GM19372 (cell line): ENCODE measurements at regions not wholly inside any gene's neighbourhood (a gene's known extent, or its start where the extent isn't known, plus 50 kb on each side); places are given as distances from the start of the nearest gene placed in this dataset.

Experiments used
- ATAC-seq: cut with Tn5 transposase; IDR thresholded peaks from one replicate; pipeline ENCODE4 v1.9.1; 2021; ENCODE audit warnings: mild to moderate bottlenecking, low read depth, moderate library complexity; ENCODE audit not compliant: unreplicated experiment

- no peak for ATAC-seq
Observed at GRCh38 chr2:12097859-12098258, 351.4 kb downstream of the LPIN1 start.

- ATAC-seq, result no peak
Observed at GRCh38 chr2:12099374-12099773, 352.9 kb downstream of the LPIN1 start.

GRCh38 chr2:12102679-12103078 is 356.2 kb downstream of the LPIN1 start:
- ATAC-seq, result no peak

GRCh38 chr2:12105180-12105579 is 358.7 kb downstream of the LPIN1 start:
- no peak for ATAC-seq

GRCh38 chr2:12106440-12107080 is 360.1 kb downstream of the LPIN1 start:
- no peak for ATAC-seq

- ATAC-seq, result no peak
Observed at GRCh38 chr2:12107321-12107720, 360.9 kb downstream of the LPIN1 start.

- ATAC-seq, result no peak
Observed at GRCh38 chr2:12107939-12108338, 361.5 kb downstream of the LPIN1 start.

DNA sequence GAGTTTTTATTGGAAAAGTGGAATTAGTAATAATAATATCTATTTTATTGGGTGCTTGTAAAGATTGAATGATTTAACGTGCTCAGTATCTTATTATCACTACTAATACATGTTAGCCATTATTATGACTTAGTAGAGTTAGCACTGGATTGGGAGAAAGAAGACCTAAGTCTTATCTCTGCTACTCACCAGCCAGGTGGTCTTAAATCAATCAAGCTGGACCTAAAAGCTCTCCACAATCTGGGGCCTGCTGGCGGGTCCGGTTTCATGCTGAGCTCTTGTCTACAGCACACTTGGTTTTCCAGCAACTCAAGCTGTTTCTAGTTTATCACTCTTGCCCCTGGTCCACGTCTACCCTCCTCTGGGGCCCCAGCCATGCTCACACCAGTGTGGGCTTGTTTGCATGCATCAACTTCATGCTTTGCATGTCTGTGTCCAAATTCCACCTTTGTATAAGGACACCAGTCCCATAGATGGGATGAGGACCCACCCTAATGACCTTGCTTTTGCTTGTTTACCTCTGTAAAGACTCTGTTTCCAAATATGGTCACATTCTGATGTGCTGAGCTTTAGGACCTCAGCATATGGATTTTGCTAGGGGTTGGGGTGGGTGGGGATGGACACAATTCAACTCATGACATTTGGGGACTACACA is 363.1 kb downstream of the LPIN1 start:
- no peak for ATAC-seq

DNA sequence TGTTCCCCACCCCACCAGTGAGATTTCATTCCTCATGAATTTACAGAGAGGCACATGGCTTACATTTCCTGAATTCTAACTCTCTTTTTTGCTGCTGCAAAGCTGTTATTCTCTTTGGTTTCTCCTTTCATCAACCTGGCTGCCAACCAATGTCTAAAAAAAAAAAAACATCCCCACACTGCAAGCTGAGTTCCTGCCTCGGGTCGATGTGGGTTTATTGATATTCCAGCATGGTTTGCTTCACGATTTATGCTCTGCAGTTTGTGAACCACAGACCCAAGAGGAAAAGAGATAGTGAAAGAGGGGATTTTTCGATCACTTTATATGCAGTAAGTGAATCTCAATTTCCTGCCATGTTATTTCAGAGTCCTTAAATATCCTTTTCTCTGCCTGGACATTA is 363.6 kb downstream of the LPIN1 start:
- no peak for ATAC-seq

DNA sequence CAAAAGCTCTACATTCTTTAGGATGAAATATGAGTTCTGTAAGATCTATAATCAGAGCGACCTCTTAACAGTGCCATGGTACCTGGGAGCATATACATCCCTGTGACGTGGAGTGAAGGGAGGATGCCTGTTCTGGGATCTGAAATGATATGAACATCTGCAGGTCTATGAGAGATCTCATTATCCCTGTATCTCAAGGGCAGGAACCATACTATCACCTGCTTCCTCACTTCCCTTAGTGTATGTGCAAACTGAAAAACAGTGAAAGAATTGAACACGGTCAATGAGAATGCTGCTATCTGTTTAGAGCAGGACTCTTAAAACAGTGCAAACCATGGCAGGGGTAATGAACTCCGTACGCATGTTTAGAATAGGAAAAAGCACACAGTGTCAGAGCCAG is 364.0 kb downstream of the LPIN1 start:
- no peak for ATAC-seq

DNA sequence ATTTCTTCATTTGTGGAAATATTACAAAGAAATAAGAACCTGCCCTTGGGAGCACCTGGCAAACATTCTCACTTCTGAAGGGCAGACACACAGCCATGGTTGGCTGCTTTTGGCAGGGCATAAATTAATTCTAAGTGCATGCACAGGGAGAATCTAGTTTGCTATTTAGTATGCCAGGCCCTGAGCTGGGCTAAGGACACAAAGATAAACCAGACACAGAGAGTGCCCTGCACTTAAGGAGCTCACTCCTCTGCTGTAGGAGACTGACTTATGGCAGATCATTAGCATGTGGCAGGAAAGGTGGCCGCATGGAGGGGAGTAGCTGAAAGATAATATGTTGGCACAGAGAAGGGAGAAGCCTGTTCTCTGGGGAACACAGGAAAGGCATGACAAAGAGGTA is 367.0 kb downstream of the LPIN1 start:
- ATAC-seq, result no peak

- no peak for ATAC-seq
Observed at GRCh38 chr2:12114816-12115215, 368.4 kb downstream of the LPIN1 start.

DNA sequence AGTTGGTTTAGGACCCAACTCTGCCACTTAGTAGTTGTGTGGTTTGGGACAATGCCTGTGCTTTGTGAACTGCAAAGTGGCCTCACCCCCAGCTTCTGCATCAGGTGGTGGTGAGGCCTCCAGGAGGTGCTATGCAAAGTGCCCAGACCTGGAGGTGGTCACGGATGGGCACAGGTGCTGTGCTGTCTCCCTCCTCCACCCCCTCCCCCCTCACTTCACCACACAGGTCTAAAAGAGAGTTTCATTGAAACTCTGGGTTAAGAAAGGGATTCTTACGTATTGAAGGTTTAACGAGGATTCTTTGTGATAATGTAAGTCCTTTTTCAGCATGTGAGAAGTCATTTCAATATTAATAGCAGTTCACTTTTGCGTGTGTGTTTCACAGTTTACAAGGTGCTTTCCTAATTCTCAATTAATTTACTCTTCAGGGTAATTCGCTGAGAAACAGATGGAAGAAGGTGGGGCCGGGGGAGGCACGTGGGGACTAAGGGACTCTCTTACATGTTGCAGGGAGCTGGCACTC is 369.9 kb downstream of the LPIN1 start:
- no peak for ATAC-seq

- no peak for ATAC-seq
Observed at GRCh38 chr2:12119841-12120240, 373.4 kb downstream of the LPIN1 start.

GRCh38 chr2:12120281-12121150 is 374.1 kb downstream of the LPIN1 start:
- no peak for ATAC-seq

DNA sequence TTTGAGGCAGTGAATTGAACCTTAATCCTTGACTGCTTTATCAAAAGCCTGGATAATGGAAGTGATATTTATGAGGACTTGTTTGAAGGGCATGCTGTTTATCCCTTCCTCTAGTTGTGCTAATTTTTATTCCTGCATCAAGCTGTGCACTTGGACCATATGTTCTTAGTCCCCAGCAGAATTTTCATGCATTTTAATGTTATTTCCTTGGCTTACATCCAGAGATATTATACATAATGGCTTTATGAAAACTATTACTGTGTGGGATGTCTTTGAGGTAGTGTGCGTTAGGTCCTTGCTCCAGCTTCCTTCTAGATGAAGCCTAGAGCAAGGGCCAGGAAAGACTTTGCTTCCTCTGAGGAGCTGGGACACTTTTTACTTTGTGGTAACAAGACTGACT is 378.4 kb downstream of the LPIN1 start:
- no peak for ATAC-seq

DNA sequence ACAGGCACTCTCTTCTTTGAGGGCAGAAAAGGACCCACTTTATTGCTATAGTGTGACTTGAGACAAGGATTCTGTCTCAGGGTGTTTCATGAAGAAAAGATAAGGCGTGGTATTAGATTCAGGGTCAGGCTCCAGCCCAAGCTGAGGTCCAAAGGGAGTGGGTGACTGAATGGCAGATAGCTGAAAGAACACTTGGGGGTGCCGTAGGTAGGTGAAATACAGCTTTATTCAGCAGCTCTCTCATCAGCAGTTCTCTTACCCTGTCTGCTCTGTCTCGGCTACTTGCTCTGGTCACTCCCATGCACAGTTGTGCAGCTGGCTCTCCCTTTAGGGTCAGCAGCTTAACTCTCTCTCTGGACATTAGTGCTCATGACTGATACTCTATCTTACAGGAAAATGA is 379.9 kb downstream of the LPIN1 start:
- no peak for ATAC-seq

GRCh38 chr2:12127638-12128037 is 381.2 kb downstream of the LPIN1 start:
- no peak for ATAC-seq

DNA sequence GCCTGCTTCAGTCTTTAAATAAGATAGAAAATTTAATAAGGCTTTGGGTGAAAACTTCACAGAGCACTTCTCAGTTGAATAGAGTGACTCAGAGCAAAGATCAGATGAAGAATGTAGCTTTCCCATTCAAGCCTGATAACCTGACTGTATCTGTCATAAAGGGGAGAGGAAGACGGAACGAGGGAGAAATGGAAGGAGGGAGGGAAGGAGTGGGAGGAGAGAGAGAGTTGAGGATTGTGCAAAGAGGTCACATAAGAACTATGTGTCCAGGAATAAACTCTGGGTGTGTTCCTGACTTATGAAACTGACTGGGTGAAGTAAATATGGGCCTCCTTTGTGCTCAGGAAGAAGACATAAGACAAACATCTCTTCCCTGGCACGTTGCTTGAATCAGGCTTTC is 385.5 kb downstream of the LPIN1 start:
- no peak for ATAC-seq

- no peak for ATAC-seq
Observed at GRCh38 chr2:12141618-12142258, 395.3 kb downstream of the LPIN1 start.

DNA sequence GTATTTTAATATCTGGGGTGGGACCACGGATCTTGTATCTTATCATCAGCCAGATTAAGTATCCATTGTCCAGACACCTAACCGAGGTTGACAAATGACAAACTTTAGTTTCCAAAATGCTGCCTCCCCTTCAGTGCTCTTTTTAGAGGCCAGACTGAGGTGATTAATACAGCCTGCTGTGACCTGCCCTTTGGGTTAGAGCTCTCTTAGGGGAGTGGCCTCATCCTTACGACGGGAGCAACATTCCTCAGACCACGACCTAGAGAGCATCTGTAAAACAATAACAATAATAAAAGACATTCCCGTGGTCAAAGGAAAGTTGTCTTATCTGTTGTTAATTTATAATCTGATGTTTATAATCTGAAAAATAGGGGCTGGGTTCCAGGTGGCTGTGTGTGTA is 405.3 kb downstream of the LPIN1 start:
- ATAC-seq, result no peak
